HepG2 (cell line): ENCODE measurements at regions not wholly inside any gene's neighbourhood (a gene's known extent, or its start where the extent isn't known, plus 50 kb on each side); places are given as distances from the start of the nearest gene placed in this dataset.

Source experiments
- ATAC-seq: fragments of 200-7000 bp; cut with Tn5 transposase; 3 replicates; pipeline ENCODE4 v1.9.1; 2020; ENCODE audit warnings: mild to moderate bottlenecking, moderate library complexity
- BruUV-seq: library from RNA; stranded (reverse); fragments of 400-500 nt; replicated peaks from 2 replicates; lab custom pipeline; 2021; lab: Mats Ljungman, UMichigan
- CTCF ChIA-PET: fragments of 300-600 bp; formaldehyde crosslinking; extraction: SDS; loops from one replicate; lab custom pipeline; 2021; ENCODE audit warnings: low total read pairs, inconsistent platforms, low intra/inter-chr PET ratio; lab: Yijun Ruan, JAX
- POLR2A ChIA-PET: fragments of 350-600 bp; sonication (Branson Sonifier 250); formaldehyde crosslinking; loops from one replicate; lab custom pipeline; 2020; ENCODE audit warnings: antibody characterized with exemption, inconsistent platforms; lab: Yijun Ruan, JAX
- DNase-seq: peaks from one replicate; pipeline ENCODE4 v3.0.0-alpha.2; 2015; ENCODE audit warnings: low spot score
- FAIRE-seq: peaks from 3 replicates; lab custom pipeline; 2011; peaks lifted over from hg19 to GRCh38; lab: Jason Lieb, UNC
- H2AFZ ChIP-seq: one replicate; pipeline ENCODE4 v1.6.1; 2011; ENCODE audit warnings: low read length, inconsistent platforms
- H3K27ac ChIP-seq: fragments of 300-600 bp; 3 replicates; pipeline ENCODE4 v1.8.0; 2011; ENCODE audit warnings: mixed run types, mild to moderate bottlenecking, mixed read lengths, low read length, inconsistent platforms; ENCODE audit not compliant: insufficient read depth; ENCODE audit errors: extremely low read length
- H3K27me3 ChIP-seq, 2 experiments: fragments of 200-600 bp in 1 of 2; 2 replicates in 1 of 2; 3 replicates in 1 of 2; pipeline versions ENCODE4 v1.6.0 to v1.8.0; 2011; ENCODE audit warnings: low read length in 2 of 2, mild to moderate bottlenecking in 2 of 2, moderate library complexity in 2 of 2, inconsistent platforms in 1 of 2; ENCODE audit not compliant: insufficient read depth in 2 of 2, control insufficient read depth in 1 of 2
- H3K36me3 ChIP-seq, 2 experiments: fragments of 200-600 bp in 1 of 2; replicated peaks in 1 of 2; 2 replicates in 1 of 2; 3 replicates in 1 of 2; pipeline versions ENCODE4 v1.5.1 to v1.8.0; 2011; ENCODE audit warnings: low read length in 2 of 2, inconsistent platforms in 1 of 2; ENCODE audit not compliant: insufficient read depth in 2 of 2, control insufficient read depth in 1 of 2
- H3K4me1 ChIP-seq: 2 replicates; pipeline ENCODE4 v1.5.1; 2012; ENCODE audit warnings: low read length, inconsistent platforms; ENCODE audit not compliant: insufficient read depth
- H3K4me2 ChIP-seq: 2 replicates; pipeline ENCODE4 v1.6.0; 2011; ENCODE audit warnings: low read depth, low read length, inconsistent platforms
- H3K4me3 ChIP-seq, 3 experiments: fragments of 200-600 bp in 1 of 3; sonication (generic), shearing (Covaris generic) in 1 of 3; replicated peaks in 1 of 3; 2 replicates each; pipeline ENCODE4 v1.5.1; 2011 to 2016; ENCODE audit warnings: low read length in 3 of 3, inconsistent platforms in 2 of 3, low read depth in 2 of 3, mild to moderate bottlenecking in 2 of 3, control low read depth in 1 of 3, mixed read lengths in 1 of 3; ENCODE audit not compliant: insufficient read depth in 1 of 3
- H3K79me2 ChIP-seq: one replicate; pipeline ENCODE4 v1.6.1; 2011; ENCODE audit warnings: low read length, inconsistent platforms; ENCODE audit not compliant: insufficient read depth
- H3K9ac ChIP-seq: 2 replicates; pipeline ENCODE4 v1.6.0; 2011; ENCODE audit warnings: mild to moderate bottlenecking, low read depth, low read length, inconsistent platforms; ENCODE audit not compliant: insufficient read depth
- H3K9me3 ChIP-seq: 2 replicates; pipeline ENCODE4 v1.5.1; 2012; ENCODE audit warnings: mild to moderate bottlenecking, low read length
- H4K20me1 ChIP-seq: 2 replicates; pipeline ENCODE4 v1.6.0; 2011; ENCODE audit warnings: inconsistent platforms, mild to moderate bottlenecking, low read length, moderate library complexity; ENCODE audit not compliant: insufficient read depth
- EHMT2 ChIP-seq: fragments of 200-600 bp; sonication (generic); IDR thresholded peaks from 2 replicates; pipeline ENCODE4 v1.7.0; 2017; ENCODE audit warnings: antibody characterized with exemption, low read depth, low read length, borderline replicate concordance
- FOXC1 ChIP-seq: sonication (generic); formaldehyde crosslinking; IDR thresholded peaks from 2 replicates; pipeline ENCODE4 v1.8.0; 2022; ENCODE audit warnings: mild to moderate bottlenecking, missing genetic modification reagents, borderline replicate concordance
- HNRNPK ChIP-seq: fragments of 200-400 bp; formaldehyde crosslinking; IDR thresholded peaks from 2 replicates; pipeline ENCODE4 v1.6.1; 2018; ENCODE audit warnings: low read length, low read depth, moderate library complexity, mild to moderate bottlenecking; ENCODE audit not compliant: poor library complexity, severe bottlenecking
- HOMEZ ChIP-seq: IDR thresholded peaks from 2 replicates; pipeline ENCODE4 v1.6.1; 2016; ENCODE audit warnings: low read depth
- NR3C1 ChIP-seq: sonication (generic); formaldehyde crosslinking; IDR thresholded peaks from 2 replicates; pipeline ENCODE4 v1.4.0; 2020; ENCODE audit warnings: missing genetic modification reagents
- TFDP2 ChIP-seq: sonication (generic); formaldehyde crosslinking; IDR thresholded peaks from 2 replicates; pipeline ENCODE4 v1.4.0; 2020; ENCODE audit warnings: missing genetic modification reagents
- ZFP36 ChIP-seq: fragments of 150-350 bp; IDR thresholded peaks from 2 replicates; pipeline ENCODE4 v1.6.1; 2018; ENCODE audit warnings: borderline replicate concordance, low read length, low read depth; ENCODE audit not compliant: partially characterized antibody
- ZNF260 ChIP-seq: sonication (generic); formaldehyde crosslinking; IDR thresholded peaks from 2 replicates; pipeline ENCODE4 v1.4.0; 2020; ENCODE audit warnings: missing genetic modification reagents, low read depth, mild to moderate bottlenecking, borderline replicate concordance
- ZNF292 ChIP-seq: sonication (generic); formaldehyde crosslinking; IDR thresholded peaks from 2 replicates; pipeline ENCODE4 v1.8.1; 2022; ENCODE audit warnings: mild to moderate bottlenecking, low read depth, missing genetic modification reagents, borderline replicate concordance
- ZNF331 ChIP-seq: sonication (generic); formaldehyde crosslinking; IDR thresholded peaks from 2 replicates; pipeline ENCODE4 v1.4.0; 2020; ENCODE audit warnings: missing genetic modification reagents
- ZNF333 ChIP-seq: sonication (generic); formaldehyde crosslinking; IDR thresholded peaks from 2 replicates; pipeline ENCODE4 v1.4.0; 2020; ENCODE audit warnings: mild to moderate bottlenecking, missing genetic modification reagents, borderline replicate concordance
- ZNF549 ChIP-seq: sonication (generic); formaldehyde crosslinking; IDR thresholded peaks from 2 replicates; pipeline ENCODE4 v1.5.0; 2020; ENCODE audit warnings: missing genetic modification reagents
- ZNF577 ChIP-seq: sonication (generic); formaldehyde crosslinking; IDR thresholded peaks from 2 replicates; pipeline ENCODE4 v1.4.0; 2020; ENCODE audit warnings: mild to moderate bottlenecking, low read depth, missing genetic modification reagents, borderline replicate concordance
- ZNF589 ChIP-seq: sonication (generic); formaldehyde crosslinking; conservative IDR thresholded peaks from 2 replicates; pipeline ENCODE4 v1.8.0; 2022; ENCODE audit warnings: mild to moderate bottlenecking, moderate library complexity, missing genetic modification reagents
- ZNF660 ChIP-seq: sonication (generic); formaldehyde crosslinking; IDR thresholded peaks from 2 replicates; pipeline ENCODE4 v1.5.1; 2020; ENCODE audit warnings: mild to moderate bottlenecking, low read depth, missing genetic modification reagents, borderline replicate concordance
- ZSCAN21 ChIP-seq: sonication (generic); formaldehyde crosslinking; IDR thresholded peaks from 2 replicates; pipeline ENCODE4 v1.8.0; 2022; ENCODE audit warnings: mild to moderate bottlenecking, missing genetic modification reagents, moderate library complexity, borderline replicate concordance
- WGBS: methylation state at CpG from one replicate; pipeline ENCODE4 v1.1.6; 2017; ENCODE audit warnings: low lambda C conversion rate; 5-methylcytosine and 5-hydroxymethylcytosine counted together
- in situ Hi-C: cut with HindIII; loops from 2 replicates; pipeline ENCODE4 v1.10.0; 2017; ENCODE audit warnings: low pct_unique_long_range_greater_than_20kb; ENCODE audit not compliant: extremely low pct_ligation_motif_present
- intact Hi-C: fragments of 100-400 bp; cut with micrococcal nuclease; formaldehyde crosslinking; loops from one replicate; pipeline ENCODE4 v1.10.0; 2022; ENCODE audit not compliant: unreplicated experiment

GRCh38 chr2:147482111-147482895 is 362.5 kb upstream of the ACVR2A start:
- FAIRE-seq (no peak), ATAC-seq (no peak), DNase-seq (no peak)
- ChIA-PET POLR2A (no interaction called here), CTCF (no interaction called here)
- Histone ChIP-seq H3K27me3 (no peaks in the 10 kb centered on the region), H3K36me3 (no peaks in the 10 kb centered on the region), H3K4me2 (no peak overlapping the region), H3K4me1 (no peaks in the 10 kb centered on the region), H4K20me1 (no peaks in the 10 kb centered on the region), H3K4me3 (no peak overlapping the region), H2AFZ (no peak overlapping the region), H3K9ac (no peak overlapping the region), H3K27ac (no peak overlapping the region), H3K79me2 (no peaks in the 10 kb centered on the region), H3K9me3 (no peaks in the 10 kb centered on the region)
- no TSS peak for BruUV-seq
- intact Hi-C loops = loop anchor here (10.0 kb wide), 1 partner anchor 432 kb away; no protein-coding TSS in a partner anchor
- no peak for TF ChIP-seq ZFP36
- no peak for TF ChIP-seq ZNF260 (CRISPR knock-in tag)
- TF ChIP-seq ZNF331 (CRISPR knock-in tag) = no peak
- no peak for TF ChIP-seq ZNF577
- TF ChIP-seq HOMEZ (CRISPR knock-in tag) = no peak
- no peak for TF ChIP-seq ZSCAN21 (CRISPR knock-in tag)
- no peak for TF ChIP-seq HNRNPK
- no peak for TF ChIP-seq ZNF292 (CRISPR knock-in tag)
- TF ChIP-seq NR3C1 = no peak
- TF ChIP-seq ZNF589 = no peak
- TF ChIP-seq ZNF660 (CRISPR knock-in tag) = no peak
- TF ChIP-seq ZNF333 = no peak
- TF ChIP-seq EHMT2 = no peak
- TF ChIP-seq TFDP2 (CRISPR knock-in tag) = no peak
- TF ChIP-seq FOXC1 = no peak
- TF ChIP-seq ZNF549 (CRISPR knock-in tag) = no peak
- WGBS = 5% methylated on average over 6 of the region's 6 CpGs
- in situ Hi-C loops = no loop called here
